Kidney epithelial cell (primary cell): ENCODE measurements at regions not wholly inside any gene's neighbourhood (a gene's known extent, or its start where the extent isn't known, plus 50 kb on each side); places are given as distances from the start of the nearest gene placed in this dataset.

Experiments used
- DNase-seq: peaks from one replicate; pipeline ENCODE4 v3.0.0-alpha.2; 2010; ENCODE audit warnings: low read depth
- H3K27me3 ChIP-seq: 2 replicates; pipeline ENCODE4 v1.6.0; 2011; ENCODE audit warnings: low read length; ENCODE audit not compliant: control insufficient read depth, insufficient read depth
- H3K36me3 ChIP-seq: 2 replicates; pipeline ENCODE4 v1.5.1; 2011; ENCODE audit warnings: low read length; ENCODE audit not compliant: control insufficient read depth, insufficient read depth
- H3K4me3 ChIP-seq: 2 replicates; pipeline ENCODE4 v1.5.1; 2011; ENCODE audit warnings: low read depth, mild to moderate bottlenecking, control low read depth, low read length
- TF ChIP-seq, protein P1 (sequence below): IDR thresholded peaks from 2 replicates; pipeline ENCODE4 v1.5.1; 2011; ENCODE audit warnings: mild to moderate bottlenecking, moderate library complexity, low read length, control low read depth, inconsistent platforms; ENCODE audit not compliant: insufficient read depth, poor library complexity, severe bottlenecking

DNA sequence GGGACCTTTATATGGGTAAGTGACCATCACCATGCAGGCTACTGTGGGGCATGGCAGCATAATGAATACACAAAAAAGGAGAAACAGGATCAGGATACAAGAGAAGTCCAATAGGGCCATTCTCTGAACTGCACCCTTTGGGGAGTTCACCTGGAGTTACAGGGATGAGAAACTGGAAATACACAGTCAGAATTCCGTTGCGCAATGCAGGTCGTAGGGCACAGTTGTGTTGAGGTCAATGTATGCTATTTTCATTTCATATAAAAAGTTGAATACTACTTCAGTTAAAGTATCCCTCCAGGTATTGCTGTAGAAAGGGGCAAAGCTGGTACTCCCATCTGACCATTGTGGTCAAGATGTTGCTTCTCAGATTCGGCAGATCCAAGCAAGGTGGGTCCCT, 471.4 kb downstream of the DMRT2 start:
- H3K36me3 ChIP-seq = no peaks in the 10 kb centered on the region
- H3K27me3 ChIP-seq = no peaks in the 10 kb centered on the region
- DNase-seq = no peak
- no peak overlapping the region for H3K4me3 ChIP-seq
- TF ChIP-seq, protein P1, sequence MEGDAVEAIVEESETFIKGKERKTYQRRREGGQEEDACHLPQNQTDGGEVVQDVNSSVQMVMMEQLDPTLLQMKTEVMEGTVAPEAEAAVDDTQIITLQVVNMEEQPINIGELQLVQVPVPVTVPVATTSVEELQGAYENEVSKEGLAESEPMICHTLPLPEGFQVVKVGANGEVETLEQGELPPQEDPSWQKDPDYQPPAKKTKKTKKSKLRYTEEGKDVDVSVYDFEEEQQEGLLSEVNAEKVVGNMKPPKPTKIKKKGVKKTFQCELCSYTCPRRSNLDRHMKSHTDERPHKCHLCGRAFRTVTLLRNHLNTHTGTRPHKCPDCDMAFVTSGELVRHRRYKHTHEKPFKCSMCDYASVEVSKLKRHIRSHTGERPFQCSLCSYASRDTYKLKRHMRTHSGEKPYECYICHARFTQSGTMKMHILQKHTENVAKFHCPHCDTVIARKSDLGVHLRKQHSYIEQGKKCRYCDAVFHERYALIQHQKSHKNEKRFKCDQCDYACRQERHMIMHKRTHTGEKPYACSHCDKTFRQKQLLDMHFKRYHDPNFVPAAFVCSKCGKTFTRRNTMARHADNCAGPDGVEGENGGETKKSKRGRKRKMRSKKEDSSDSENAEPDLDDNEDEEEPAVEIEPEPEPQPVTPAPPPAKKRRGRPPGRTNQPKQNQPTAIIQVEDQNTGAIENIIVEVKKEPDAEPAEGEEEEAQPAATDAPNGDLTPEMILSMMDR = no peak

DNA sequence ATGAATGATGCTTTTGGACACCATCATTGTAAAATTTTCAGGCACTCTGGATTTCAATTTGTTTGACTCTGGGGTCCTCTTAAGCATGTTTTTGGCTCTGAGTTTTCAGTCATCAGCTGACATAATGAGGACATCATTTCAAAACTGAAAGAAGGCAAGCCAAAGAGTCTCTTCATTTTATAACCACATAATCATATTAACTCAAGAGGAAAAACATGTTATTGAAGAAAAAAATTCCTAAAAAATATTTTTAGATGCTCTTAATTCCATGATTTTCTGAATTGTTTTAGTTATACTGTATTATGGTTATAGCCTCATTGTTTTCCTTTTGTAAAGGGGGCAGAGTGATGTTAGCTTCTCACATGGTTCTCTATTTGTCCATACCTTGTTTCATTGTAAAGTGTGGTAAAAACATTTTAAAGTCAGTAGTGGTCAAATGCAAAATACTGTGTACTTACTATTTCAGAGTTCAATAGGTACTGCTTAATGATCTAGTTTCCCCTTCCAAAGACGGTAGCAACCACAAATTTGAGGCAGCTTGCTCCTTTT, 472.1 kb downstream of the DMRT2 start:
- Histone ChIP-seq H3K27me3 (no peaks in the 10 kb centered on the region), H3K36me3 (no peaks in the 10 kb centered on the region), H3K4me3 (no peak overlapping the region)
- DNase-seq = no peak
- TF ChIP-seq, protein P1 = no peak

DNA sequence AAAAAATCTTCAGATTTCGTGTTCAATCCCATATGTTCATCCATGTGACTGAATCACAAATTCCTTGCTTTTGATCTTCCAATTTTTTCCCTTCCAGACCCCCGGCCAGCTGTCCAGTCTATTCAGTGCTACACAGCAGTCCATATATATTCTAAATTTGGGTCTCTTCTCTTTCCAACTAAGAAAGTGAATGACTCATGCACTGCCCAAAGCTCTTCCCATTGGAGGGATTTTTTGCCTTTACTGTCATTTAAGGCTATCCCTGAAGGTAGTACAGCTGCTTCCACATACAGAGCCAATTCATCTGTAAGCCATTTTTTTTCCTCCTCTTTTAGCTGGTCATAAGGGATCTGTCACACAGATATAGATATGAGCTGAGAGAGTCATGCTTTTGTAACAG, 478.3 kb downstream of the DMRT2 start:
- no peak overlapping the region for H3K4me3 ChIP-seq
- H3K36me3 ChIP-seq = no peaks in the 10 kb centered on the region
- no peaks in the 10 kb centered on the region for H3K27me3 ChIP-seq
- DNase-seq = no peak
- TF ChIP-seq, protein P1 = no peak

DNA sequence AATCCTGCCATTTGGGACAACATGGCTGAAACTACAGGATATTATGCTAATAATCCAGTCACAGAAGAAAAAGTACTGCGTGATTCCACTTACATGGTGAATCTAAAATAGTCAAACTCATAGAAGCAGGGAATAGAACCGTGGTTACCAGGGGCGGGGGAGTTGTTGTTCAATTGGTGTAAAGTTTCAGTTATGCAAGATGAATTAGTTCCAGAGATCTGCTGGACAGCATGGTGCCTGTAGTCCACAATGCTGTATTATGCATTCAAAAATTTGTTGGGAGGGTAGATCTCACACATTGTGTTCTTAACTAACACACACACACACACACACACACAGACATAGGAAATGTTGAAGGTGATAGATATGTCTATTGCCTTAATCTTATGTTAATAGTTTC, 480.5 kb downstream of the DMRT2 start:
- Histone ChIP-seq H3K27me3 (no peaks in the 10 kb centered on the region), H3K4me3 (no peak overlapping the region), H3K36me3 (no peaks in the 10 kb centered on the region)
- TF ChIP-seq, protein P1 = no peak
- DNase-seq = no peak

DNA sequence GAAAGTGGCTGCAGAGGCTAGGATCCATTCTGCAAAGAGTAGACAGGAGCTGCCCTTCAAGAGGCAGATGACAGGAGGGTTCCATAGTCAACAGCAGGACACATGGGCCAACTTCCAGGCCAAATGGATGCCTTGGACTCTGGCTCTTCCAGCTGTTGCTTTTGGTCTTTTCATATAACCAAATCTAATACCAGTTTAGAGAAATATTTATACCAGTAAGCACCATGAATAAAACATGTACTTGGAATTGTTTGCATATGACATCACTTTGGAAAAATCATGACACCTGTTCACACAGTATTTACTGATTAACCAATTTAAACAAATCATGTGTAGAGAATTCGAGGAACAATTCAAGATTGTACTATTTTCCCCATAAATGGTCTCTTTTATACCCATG, 481.3 kb downstream of the DMRT2 start:
- TF ChIP-seq, protein P1 = no peak
- no peak for DNase-seq
- H3K36me3 ChIP-seq = no peaks in the 10 kb centered on the region
- H3K27me3 ChIP-seq = no peaks in the 10 kb centered on the region
- H3K4me3 ChIP-seq = no peak overlapping the region

DNA sequence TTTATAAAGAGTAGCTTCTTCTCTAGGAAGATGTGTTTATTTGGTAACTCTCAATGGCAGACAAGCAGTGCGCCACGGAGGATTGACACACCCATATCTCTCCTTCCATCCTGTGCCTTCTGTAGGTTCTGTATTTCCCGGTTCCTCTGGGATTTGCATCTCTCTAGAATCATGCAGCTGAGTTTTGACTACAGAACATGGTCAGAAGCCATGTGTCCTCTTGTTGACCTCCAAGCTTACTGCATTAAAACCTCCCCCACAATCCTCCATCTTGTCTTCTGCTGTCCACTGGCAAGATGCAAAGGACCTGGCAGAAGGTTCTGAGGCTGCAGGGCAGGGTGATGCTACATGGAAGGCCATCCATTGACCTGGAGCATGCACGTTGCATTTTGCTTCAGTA, 482.0 kb downstream of the DMRT2 start:
- Histone ChIP-seq H3K4me3 (no peak overlapping the region), H3K36me3 (no peaks in the 10 kb centered on the region), H3K27me3 (no peaks in the 10 kb centered on the region)
- DNase-seq = no peak
- TF ChIP-seq, protein P1 = no peak
